HG03064 (cell line): ENCODE measurements at regions not wholly inside any gene's neighbourhood (a gene's known extent, or its start where the extent isn't known, plus 50 kb on each side); places are given as distances from the start of the nearest gene placed in this dataset.

Source experiments
- ATAC-seq: cut with Tn5 transposase; IDR thresholded peaks from one replicate; pipeline ENCODE4 v1.9.1; 2021; ENCODE audit warnings: low read depth; ENCODE audit not compliant: unreplicated experiment

DNA sequence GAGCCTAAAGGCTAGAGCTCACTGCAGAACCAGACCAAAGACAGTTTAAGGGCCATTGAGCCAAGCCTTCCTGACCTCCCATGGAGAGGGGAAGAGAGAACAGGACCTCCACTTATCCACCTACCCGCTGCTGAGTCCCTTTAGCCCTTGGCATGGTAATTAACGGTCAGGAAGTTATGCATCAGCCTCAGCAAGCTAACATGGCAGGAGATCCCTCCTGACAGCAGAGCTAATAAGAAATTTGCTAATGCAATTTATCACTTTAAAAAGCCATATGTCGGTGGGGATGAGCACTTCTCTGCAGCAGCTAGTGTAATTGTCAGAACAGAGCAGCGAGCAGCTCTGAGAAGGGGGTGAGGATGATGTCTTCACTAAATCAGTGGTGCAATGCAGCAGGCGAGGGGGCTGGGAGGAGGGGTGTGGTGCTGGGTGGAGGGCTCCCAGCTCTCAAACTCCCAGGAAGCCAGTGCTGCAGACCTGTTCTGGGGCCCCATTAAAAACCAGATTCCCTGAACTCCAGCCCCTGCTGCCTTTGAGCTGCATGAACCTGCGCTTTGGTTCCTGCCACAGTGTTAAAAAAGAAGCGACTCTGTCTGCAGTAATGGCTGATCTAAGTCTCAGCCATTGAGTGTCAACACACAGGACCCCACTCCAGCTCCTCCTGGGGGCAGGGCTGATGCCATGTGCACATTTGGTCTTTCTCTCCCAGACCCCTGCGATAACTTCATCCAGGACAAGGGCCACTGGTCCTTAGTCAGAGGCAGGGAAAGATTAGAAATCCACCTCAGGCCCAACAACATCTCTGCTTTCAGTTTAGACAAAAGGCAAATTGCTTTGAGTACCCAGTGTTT, 63.0 kb upstream of the CALM2 start:
- no peak for ATAC-seq

DNA sequence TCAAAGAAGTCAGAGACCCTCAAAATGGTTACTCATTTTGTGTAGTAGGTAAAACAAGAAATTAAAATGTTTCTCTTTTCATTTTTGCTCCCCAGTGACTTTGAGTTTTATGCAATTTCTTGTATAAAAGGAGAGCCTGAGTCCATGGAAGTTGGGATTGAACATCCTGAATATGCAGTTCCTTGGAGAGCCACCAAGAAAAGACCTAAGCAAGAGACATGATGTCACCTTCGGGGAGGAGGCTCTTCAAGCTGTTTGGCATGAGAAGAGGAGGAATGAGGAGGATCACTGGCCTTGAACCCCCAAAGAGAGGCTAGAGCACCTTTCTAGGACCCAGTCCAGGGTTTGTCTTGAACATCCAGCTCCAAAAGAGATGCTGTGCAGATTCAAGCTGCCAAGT, 62.3 kb upstream of the CALM2 start:
- no peak for ATAC-seq

DNA sequence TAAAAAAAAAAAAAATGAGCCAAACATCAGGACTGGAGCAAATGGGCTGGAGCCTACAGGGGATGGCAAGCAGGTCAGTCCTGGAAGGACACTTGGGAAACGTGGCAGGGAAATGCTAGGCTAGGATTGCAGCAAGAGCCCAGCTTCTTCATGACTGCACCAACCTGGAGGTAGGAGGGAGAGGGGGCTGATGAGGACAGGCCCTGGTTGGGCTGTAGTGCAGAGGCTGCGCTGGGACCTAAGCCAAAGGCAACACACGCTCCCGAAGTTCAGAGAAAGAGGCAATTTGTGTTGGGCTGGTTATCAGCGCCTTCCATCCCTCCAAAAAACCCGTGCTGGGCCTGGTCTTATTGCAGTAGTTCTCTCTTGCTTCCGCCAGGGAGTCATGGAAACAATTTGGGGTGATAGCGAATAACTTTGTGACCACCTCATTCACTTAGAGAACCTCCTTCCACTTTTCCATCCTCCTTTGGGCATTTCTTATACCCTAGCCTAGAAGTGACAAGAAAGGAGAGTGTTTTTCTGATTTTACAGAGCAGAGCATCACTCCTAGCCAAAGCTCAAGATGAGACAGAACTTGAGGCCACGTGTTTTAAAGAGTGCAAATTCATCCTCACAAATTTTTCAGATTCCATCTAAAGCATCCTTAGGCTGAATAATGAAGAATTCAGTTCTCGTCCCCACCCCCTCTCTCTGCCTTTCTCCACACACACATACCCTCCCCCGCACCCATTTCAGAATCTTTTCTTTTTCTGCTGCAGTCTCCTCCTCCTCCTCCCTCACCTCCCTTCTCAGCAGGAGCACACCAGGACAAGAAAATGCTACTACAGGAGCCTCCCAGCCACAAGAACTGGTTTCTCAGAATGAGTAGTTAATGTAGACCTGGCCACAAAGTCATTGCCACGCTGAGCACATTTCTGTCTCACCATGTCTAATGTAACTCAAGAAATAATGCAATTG, 61.3 kb upstream of the CALM2 start:
- ATAC-seq: no peak

DNA sequence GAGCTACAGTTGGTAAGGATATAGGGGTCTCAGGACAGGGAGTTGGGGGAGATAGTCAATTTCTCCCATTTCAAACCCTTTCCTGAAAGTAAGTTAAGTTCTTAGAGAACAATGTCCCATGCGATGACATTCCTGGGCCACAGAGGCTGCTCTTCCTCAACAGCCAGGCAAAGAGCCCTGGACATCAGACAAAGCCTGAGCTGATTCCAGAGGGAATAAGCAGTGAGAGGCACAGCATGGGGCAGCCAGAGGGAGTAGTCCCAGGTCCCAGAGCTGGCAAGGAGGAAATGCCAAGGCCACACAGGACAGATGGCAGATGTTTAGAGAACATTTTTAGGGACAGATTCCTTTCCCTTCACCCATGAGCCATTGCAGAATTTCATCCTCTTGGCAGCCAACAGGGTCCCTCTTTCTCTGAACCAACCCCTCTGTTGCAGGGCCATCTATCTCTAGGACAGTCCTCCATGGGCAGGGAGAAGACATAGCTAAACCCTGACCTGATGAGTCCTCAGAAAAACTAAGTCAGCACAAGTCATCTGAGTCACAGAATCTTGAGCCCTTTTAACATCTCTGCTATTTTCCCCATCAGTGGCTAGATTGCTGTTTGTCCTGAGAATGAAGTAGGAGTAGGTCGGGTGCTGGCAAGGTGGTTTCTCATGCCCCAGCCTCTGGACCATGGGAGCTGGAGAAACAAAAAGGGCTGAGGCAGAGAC, 60.3 kb upstream of the CALM2 start:
- no peak for ATAC-seq

DNA sequence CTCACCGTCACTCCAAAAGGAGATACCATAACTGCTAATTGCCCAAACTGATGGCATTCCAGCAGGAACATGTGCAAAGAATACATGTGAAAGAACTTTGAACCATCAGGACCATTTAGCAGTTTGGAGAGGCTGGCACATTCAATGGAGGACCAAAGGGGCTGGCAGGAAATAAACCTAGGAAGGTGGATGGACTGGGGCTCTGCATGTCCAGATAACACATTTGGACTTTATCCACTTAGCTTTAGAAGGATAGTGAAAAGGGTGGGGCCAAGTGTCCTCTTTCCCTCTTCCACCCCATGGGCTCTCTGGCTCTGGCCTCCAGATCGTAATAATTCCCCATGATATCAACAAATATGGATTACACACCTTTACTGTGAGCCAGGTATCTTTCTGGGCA, 58.8 kb upstream of the CALM2 start:
- ATAC-seq: no peak

DNA sequence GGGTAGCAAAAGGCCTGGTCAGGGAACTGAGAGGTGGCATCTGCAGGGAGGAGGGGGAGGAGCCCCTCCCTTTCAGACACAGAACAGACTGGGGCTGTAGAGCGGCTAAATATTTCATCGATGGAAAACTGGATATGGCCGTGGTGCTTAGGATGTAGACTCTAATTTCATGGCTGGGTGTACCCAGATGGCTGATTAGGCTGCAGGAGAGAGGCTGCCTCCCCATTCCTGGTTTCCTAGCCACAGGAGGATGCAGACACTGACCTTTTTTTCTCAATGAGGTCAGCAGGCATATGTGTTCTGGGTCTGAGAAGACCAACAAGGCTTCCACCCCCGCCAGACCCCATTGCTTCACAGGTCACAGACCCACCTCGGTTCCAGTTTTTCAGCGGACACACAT, 58.1 kb upstream of the CALM2 start:
- ATAC-seq: no peak

DNA sequence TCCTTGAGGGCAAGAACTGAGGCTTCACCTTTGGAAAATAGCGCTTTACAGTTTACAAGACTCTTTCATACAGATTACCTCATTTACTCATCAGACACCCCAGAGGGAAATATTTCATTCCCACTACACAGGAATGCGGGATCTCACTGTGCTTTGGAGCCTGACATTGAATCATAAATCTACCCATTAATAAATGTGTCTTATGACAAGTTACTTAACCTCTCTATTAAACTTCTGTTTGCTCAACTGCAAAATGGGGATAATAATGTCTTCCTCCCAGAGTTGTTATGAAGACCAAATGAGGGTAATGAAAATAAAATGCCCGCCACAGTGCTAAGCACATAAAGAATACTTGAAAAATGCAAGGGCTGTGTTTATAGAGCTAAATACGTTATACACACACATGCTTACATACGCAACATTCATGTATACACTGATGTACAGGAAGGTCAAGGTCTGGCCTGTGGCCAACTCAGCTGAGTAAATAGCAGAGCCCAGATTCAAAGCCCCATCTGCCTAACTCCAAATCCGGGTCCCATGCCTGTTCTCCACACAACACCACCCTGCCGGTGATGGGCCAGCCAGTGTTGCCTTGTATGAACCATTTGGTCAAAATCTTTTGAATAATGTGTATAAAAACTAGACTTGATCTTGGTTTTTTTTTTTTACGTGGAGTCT, 56.6 kb upstream of the CALM2 start:
- no peak for ATAC-seq

DNA sequence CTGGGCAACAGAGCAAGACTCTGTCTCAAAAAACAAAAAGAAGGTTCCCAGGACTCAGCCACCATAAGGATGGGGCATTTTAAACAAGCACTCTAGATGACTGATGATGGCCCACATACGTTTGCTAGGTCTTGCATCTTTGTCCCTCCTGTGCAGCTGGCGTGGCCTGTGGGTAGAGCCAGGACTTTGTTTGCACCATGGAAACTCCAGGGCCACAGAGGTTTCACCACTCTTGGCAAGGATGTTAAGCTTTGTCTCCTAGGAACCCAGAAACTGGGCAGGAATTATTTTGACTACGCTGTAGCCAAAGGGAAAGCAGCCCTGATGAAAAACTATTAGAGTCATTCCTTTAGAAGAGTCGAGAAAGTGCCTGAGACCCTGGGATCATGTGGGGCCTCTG, 54.1 kb upstream of the CALM2 start:
- ATAC-seq: no peak

DNA sequence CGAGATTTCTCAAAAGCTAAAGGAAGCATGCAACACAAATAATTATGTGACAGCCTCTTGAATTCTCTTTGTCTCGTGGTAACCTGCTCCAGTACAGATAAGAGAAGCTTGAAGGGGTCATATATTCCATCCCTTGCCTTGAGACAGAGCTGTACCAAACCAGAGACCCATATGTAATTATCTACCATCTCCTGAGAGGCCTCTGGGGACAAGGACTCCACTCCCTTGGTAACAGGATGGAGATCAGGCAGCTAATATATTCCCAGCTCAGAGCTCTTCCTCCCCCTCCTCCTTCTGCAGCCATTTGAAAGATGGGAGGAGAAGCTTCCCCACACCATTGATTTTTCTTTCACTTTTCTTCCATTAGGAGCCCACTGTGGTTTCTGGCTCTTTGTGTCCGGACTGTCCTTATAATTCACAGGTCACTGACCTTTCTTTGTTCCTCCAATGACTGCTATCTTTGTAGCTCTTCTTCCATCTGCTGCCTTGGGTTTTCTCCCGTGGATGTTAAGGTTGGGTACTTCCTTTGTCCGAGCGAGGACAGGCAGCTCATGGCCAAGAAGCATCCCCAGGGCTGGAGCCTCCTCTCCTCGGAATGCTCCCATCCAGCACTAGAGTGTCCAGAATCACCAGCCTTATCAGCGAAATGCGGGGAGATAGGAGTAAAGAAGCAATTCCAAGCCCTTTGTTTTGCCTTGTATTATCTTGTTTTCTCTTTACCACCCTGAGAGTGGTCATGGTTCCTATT, 51.4 kb upstream of the CALM2 start:
- no peak for ATAC-seq

DNA sequence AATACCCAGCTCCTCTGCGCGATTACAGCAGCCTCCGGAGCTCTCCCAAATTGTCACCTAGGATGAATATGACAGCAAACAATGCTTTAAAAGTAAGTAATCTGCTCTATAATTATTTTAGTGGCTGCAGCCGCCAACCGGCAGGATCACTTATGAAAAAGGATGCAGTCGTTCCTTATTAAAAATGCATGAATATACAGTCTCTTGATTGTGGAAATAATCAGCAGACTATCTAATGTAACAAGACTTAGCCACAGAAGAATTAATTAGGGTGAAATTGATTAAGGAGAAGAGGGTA, 50.6 kb upstream of the CALM2 start:
- no peak for ATAC-seq

DNA sequence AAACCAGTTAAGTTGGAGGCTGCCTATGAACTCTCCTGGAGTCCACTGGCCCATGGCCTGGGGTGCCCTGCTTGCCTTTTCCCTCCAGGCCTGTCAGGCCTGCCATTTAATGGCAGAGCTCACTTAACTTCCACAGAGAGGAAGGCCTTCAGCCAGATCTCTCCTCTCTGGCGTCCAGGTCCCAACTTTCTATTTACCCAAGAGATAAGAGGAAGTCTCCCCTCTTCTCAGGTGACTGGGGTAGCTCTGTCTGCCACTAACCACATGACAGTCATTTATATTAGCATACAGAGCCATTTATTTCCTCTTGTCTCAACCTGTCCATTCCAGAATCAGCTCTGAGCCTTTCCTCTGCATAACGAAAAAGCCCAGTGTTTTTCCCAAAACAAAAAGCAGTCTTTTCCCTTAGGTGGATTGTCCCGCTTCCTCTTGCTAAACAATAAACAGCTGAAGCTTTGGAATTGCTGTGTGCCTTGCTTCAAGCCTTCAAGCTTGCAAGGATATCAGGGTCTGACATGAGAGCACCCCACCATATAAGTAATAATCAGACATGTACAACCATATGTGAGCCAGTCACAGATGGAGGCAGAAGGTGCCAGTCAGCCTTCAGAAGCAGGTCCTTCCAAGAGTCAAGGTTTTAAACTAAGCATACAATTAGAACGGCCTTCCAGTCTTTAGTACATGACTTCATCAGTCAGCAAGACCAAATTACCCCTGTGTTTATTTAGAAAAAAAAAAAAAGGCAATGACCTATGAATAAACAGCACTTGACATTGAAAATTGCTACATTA, 50.0 kb upstream of the CALM2 start:
- no peak for ATAC-seq
